ENCODE measurements at regions not wholly inside any gene's neighbourhood (a gene's known extent, or its start where the extent isn't known, plus 50 kb on each side); places are given as distances from the start of the nearest gene placed in this dataset.

DNA sequence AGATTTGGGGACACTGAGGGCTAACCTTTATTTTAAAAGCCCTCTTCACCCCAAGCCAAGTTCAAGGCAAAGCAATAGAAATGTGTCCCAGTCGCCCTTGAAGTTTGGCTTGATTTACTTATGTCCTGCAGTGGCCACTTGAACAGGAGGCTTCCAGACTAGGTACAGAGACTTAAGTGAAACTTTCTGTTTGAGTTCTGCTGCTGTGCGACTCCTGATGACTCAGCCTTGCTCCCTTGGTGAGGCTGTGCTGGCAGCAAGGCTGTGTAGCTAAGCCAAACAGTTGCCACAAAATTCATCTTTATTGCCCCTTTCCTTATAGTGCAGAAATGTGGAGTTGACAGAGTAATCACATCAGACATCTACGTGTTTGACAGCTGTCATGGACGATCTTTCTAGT is 68.8 kb upstream of the NTRK2 start:
- no peak overlapping the region for H3K4me3 ChIP-seq (ENCODE audit: low read depth, low read length)
- DNase-seq (ENCODE audit: low read depth): no peak
- TF ChIP-seq, protein P1, sequence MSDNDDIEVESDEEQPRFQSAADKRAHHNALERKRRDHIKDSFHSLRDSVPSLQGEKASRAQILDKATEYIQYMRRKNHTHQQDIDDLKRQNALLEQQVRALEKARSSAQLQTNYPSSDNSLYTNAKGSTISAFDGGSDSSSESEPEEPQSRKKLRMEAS (IDR thresholded peaks at IDR 0.05; ENCODE audit: low read depth, low read length): no peak
- TF ChIP-seq MYC (IDR thresholded peaks at IDR 0.05; ENCODE audit: low read depth, low read length): no peak
- no peak for TF ChIP-seq POLR2A (IDR thresholded peaks at IDR 0.05; ENCODE audit: extremely low read depth, insufficient read length)
- TF ChIP-seq, protein P2, sequence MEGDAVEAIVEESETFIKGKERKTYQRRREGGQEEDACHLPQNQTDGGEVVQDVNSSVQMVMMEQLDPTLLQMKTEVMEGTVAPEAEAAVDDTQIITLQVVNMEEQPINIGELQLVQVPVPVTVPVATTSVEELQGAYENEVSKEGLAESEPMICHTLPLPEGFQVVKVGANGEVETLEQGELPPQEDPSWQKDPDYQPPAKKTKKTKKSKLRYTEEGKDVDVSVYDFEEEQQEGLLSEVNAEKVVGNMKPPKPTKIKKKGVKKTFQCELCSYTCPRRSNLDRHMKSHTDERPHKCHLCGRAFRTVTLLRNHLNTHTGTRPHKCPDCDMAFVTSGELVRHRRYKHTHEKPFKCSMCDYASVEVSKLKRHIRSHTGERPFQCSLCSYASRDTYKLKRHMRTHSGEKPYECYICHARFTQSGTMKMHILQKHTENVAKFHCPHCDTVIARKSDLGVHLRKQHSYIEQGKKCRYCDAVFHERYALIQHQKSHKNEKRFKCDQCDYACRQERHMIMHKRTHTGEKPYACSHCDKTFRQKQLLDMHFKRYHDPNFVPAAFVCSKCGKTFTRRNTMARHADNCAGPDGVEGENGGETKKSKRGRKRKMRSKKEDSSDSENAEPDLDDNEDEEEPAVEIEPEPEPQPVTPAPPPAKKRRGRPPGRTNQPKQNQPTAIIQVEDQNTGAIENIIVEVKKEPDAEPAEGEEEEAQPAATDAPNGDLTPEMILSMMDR (IDR thresholded peaks at IDR 0.05; ENCODE audit: low read depth, low read length): no peak

DNA sequence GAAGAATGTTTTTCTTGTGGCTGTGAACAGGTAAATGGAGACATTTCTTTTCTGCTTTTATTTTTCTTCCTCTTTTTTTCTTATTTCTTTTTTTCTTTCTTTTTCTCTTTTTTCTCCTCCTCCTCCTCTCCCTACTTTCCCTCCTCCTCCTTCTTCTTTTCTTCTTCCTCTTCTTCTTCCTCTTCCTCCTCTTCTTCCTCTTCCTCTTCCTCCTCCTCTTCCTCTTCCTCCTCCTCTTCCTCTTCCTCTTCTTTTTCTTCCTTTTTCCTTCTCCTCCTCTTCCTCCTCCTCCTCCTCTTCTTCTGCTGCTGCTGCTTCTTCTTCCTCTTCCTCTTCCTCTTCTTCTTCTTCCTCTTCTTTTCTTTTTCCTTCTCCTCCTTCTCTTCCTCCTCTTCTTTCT is 65.3 kb upstream of the NTRK2 start:
- TF ChIP-seq POLR2A (IDR thresholded peaks at IDR 0.05; ENCODE audit: extremely low read depth, insufficient read length): no peak
- no peak for TF ChIP-seq MYC (IDR thresholded peaks at IDR 0.05; ENCODE audit: low read depth, low read length)
- TF ChIP-seq, protein P2 (IDR thresholded peaks at IDR 0.05; ENCODE audit: low read depth, low read length): no peak
- TF ChIP-seq, protein P1 (IDR thresholded peaks at IDR 0.05; ENCODE audit: low read depth, low read length): no peak
- H3K4me3 ChIP-seq (ENCODE audit: low read depth, low read length): no peak overlapping the region
- DNase-seq (ENCODE audit: low read depth): no peak

DNA sequence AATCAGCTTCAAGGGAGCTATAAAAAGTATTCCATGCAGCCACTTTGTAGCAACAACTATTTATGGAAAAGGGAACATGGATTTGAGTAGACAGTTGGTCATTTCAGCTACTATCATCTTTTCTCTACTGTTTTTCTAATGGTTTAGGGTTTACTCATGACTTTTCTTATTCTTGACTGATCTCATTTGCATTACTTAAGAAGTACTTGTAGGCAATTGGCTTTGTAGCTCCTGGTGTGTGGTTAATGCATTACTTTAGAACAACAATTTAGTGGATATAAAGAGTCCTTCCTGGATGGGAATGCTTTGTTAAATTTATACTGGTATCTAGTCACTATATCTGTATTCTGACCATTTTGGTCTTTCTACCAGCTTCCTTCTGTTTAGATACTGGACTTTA is 59.8 kb upstream of the NTRK2 start:
- no peak for DNase-seq (ENCODE audit: low read depth)
- no peak for TF ChIP-seq POLR2A (IDR thresholded peaks at IDR 0.05; ENCODE audit: extremely low read depth, insufficient read length)
- TF ChIP-seq, protein P1 (IDR thresholded peaks at IDR 0.05; ENCODE audit: low read depth, low read length): no peak
- TF ChIP-seq, protein P2 (IDR thresholded peaks at IDR 0.05; ENCODE audit: low read depth, low read length): no peak
- H3K4me3 ChIP-seq (ENCODE audit: low read depth, low read length): no peak overlapping the region

DNA sequence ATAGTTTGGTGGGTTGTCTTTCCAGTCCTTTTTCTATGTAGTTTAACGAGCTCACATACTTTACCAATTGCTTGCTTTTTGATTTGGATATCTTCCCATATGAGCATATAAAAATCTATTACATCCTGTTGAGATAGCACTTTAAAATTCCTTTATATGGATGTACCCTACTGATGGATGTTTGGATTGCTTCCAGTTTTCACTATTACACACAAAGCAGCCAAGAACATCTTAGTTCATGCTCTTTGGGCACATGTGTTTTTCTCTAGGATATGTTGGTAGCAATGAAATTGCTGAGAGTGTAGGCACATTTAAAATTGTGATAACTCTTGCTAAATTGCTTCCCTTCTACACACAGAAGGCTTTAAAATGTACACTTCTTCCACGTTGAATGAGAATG is 56.1 kb upstream of the NTRK2 start:
- TF ChIP-seq POLR2A (IDR thresholded peaks at IDR 0.05; ENCODE audit: extremely low read depth, insufficient read length): no peak
- TF ChIP-seq, protein P2 (IDR thresholded peaks at IDR 0.05; ENCODE audit: low read depth, low read length): no peak
- TF ChIP-seq MYC (IDR thresholded peaks at IDR 0.05; ENCODE audit: low read depth, low read length): no peak
- TF ChIP-seq, protein P1 (IDR thresholded peaks at IDR 0.05; ENCODE audit: low read depth, low read length): no peak
- no peak overlapping the region for H3K4me3 ChIP-seq (ENCODE audit: low read depth, low read length)
- DNase-seq (ENCODE audit: low read depth): no peak

DNA sequence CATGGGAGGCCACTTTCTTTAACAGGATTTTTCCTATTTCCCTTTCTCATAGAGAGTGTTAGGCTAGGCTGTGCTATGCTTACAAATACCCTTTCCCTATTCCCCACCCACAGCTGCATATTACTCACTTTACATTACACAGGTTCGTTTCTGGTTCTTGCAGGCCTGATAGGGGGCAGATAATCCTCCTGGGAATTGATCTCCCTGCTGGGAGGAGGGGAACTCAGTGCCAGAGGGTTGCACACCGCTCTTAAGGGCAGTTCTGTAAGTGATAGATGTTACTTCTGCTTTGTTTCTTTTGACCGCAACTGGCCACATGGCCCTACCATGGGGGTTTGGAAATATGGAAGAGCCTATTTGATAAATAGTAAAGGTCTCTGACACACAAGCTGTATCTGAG is 54.0 kb upstream of the NTRK2 start:
- H3K4me3 ChIP-seq (ENCODE audit: low read depth, low read length): no peak overlapping the region
- DNase-seq (ENCODE audit: low read depth): peak; percentile 89
- TF ChIP-seq, protein P2 (IDR thresholded peaks at IDR 0.05; ENCODE audit: low read depth, low read length): no peak
- TF ChIP-seq, protein P1 (IDR thresholded peaks at IDR 0.05; ENCODE audit: low read depth, low read length): peak; percentile 84
- TF ChIP-seq MYC (IDR thresholded peaks at IDR 0.05; ENCODE audit: low read depth, low read length): peak; percentile 85
